GM21526 (cell line): ENCODE measurements at regions not wholly inside any gene's neighbourhood (a gene's known extent, or its start where the extent isn't known, plus 50 kb on each side); places are given as distances from the start of the nearest gene placed in this dataset.

Experiments
- ATAC-seq: cut with Tn5 transposase; IDR thresholded peaks from one replicate; pipeline ENCODE4 v1.9.1; 2021; ENCODE audit warnings: moderate library complexity; ENCODE audit not compliant: unreplicated experiment, low FRiP score

- ATAC-seq: peak; percentile 94
Measured at GRCh38 chr6:122033564-122034181, 365.8 kb upstream of the HSF2 start.

- no peak for ATAC-seq
Measured at GRCh38 chr6:122035173-122035572, 364.3 kb upstream of the HSF2 start.

DNA sequence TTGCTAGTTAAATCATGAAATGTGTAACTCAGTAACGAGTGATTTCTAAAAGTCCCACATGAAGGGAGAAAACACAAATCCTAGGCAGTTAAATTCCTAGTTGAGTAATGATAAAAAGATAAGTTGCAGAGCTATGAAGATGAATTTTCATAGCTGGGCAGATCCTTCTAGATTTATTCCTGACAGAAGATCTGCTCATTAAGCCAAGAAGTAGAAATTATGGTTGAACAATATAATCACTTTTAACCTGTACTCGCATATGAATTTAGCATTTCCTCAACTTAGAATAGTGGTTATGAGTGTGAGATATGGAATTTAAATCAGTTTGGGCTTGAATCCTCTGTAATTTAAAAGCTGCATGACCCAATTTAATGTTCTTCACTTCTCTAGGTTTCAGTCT lies 359.2 kb upstream of the HSF2 start:
- ATAC-seq: no peak

DNA sequence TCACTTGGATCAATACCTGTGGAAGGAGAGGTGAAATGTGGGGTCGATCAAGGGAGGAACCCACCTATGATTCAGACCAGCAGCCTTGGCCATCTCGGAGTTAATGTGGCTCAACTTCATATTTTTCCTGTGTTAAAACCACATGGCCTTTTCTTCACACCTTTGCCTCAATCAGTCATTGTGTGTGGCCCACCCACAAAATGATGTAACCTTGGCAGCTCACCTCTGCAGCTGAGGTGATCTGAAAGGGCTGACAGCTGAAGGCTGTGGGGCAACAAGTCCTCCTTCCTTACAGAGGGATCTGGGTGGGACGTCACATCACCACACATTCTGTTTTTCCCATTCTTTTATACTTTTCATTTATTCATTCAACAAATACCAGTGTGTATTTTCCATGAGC lies 357.1 kb upstream of the HSF2 start:
- ATAC-seq: no peak

DNA sequence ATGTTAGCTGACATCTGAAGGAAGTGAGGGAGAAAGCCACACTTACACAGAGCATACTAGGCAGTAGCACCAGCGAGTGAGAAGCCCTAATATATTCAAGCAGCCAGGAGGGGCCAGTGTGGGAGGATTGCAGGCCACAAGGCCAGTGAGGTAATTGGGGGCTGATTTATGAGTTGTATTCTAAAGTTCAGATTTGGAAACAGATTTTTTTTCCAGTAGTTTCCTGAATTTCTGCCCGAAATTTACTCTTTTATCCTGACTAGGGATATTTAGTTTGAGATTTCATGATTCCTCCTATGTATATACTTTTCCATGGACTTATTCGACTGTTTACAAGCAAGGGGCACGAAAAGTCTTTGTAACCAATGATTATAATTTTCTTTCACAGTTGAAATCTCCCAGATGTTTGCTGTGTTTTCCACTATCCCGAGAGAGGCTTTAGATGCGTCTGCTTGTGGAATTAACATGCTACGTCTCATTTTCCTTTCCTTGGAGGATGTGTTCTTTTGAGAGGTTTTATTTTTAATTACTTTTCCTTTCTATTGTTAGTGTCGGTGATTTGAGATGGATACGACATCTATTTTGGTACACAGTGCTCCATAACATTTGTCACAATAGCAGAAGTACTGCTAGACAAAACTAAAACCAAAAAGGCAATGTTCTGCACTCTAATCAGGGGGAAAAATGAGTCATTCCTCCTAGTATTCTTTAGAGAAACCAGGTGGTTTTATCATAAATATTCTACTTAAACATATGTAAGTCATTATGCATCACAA lies 356.3 kb upstream of the HSF2 start:
- ATAC-seq: no peak

DNA sequence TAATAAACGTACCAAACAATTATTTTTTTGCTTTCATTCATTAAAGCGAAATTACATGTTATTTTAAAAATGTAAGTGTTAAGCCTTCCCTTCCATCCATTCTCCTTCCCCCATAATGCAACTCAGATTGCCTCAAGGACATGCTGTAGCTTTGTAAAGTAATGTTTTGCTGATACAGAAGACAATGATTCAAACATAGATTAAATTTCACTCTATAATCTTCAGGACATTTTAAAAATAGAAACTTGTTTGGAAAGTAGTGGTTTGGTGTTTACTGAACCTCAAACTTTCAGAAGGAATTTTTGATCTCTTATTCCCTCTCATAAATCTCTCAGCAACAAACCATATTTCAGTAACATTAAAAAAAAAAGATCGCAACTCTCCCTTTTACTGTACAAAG lies 350.9 kb upstream of the HSF2 start:
- ATAC-seq: no peak

- ATAC-seq: no peak
Measured at GRCh38 chr6:122049341-122049740, 350.1 kb upstream of the HSF2 start.

GRCh38 chr6:122050242-122050755 lies 349.2 kb upstream of the HSF2 start:
- no peak for ATAC-seq

GRCh38 chr6:122052346-122052900 lies 347.0 kb upstream of the HSF2 start:
- no peak for ATAC-seq

DNA sequence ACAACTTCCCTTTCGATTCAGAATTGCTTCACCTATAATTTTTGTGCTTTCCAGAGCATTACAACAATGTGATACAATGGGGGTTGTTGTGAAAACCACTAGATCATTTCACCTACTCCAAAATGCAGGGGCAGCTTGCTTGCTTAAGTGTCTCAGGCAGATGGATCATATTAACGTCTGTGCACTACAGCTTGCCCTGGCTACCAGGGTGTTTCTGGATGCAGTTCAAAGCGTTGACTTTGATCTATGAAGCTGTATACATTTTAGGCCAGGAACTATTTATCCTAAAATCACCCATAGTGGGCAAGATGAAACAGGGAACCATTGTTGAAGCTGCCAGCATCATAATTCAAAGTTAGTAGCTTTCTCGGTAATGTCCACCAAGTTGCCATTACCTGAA lies 339.5 kb upstream of the HSF2 start:
- no peak for ATAC-seq

GRCh38 chr6:122061855-122062254 lies 337.6 kb upstream of the HSF2 start:
- ATAC-seq: no peak

GRCh38 chr6:122063076-122063475 lies 336.4 kb upstream of the HSF2 start:
- ATAC-seq: no peak

GRCh38 chr6:122063761-122064160 lies 335.7 kb upstream of the HSF2 start:
- ATAC-seq: no peak

DNA sequence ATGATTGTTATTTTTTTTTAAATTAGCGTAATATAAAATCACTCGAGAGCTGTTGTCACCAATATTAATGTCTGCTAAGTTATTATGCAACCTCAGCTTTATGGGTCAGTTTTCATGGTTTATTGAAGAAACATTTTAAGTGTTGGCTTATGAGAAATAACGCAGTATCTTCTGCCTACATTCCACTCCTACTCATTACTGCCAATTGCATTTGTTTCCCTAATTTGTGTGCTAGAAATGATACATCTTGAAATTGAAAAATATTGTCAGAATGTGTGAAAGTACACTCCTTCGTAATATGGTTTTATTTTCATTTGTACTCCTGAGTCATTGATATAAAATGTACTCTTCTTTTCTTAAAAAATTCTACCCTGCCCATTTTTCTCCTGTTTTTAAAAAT lies 333.3 kb upstream of the HSF2 start:
- no peak for ATAC-seq

DNA sequence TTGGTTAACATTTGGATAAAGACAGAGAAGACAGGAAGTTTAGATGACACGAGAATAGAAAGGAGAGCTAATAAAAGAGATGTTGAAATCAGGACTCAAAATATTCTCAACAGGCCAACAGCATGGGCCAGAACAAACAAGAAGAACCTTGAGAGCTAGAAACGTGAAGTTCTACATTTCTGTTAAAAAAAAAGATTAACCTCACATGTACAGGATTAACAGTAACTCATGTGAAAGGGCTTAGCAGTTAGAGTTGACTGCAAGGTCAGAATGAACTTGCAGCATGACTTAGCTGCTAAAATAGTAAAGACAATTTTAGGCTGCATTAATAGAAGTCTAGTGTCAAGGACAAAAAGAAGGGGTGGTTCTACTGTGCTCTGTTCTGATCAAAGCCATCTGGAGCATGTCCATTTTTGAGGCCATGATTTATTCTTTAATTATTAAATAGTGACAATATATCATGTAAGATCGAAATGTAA lies 331.1 kb upstream of the HSF2 start:
- ATAC-seq: no peak

DNA sequence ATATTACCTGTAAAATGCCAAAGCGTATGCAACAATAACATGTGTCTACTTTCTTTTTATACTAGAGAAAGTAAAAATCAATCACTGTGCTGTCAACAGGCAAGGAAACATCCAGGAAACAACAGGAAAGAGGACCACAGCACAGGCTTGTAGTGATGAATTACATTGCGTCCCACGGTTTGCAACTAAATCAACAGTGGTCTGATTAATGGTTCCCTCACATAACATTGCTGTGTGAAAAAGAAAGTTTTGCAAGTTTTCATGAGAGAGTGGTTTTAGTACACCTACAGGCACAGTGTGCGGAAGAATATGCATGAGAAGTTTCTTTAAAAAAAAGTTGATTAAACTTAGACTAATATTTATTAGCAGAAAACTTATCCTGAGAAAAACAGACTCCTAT lies 329.5 kb upstream of the HSF2 start:
- no peak for ATAC-seq

GRCh38 chr6:122072014-122072647 lies 327.3 kb upstream of the HSF2 start:
- ATAC-seq: no peak

GRCh38 chr6:122075084-122075838 lies 324.2 kb upstream of the HSF2 start:
- no peak for ATAC-seq

- ATAC-seq: no peak
Measured at GRCh38 chr6:122075917-122076316, 323.5 kb upstream of the HSF2 start.

GRCh38 chr6:122077603-122078002 lies 321.8 kb upstream of the HSF2 start:
- peak; percentile 50 for ATAC-seq
